HG03432 (cell line): ENCODE measurements at regions not wholly inside any gene's neighbourhood (a gene's known extent, or its start where the extent isn't known, plus 50 kb on each side); places are given as distances from the start of the nearest gene placed in this dataset.

Experiments
- ATAC-seq: cut with Tn5 transposase; IDR thresholded peaks from one replicate; pipeline ENCODE4 v1.9.1; 2021; ENCODE audit warnings: mild to moderate bottlenecking, moderate library complexity; ENCODE audit not compliant: unreplicated experiment

- no peak for ATAC-seq
These were observed 632.2 kb downstream of the SATB2 start for GRCh38 chr2:198825534-198825933.

GRCh38 chr2:198817536-198817935 lies 640.2 kb downstream of the SATB2 start:
- no peak for ATAC-seq

GRCh38 chr2:198815626-198816025 lies 642.1 kb downstream of the SATB2 start:
- ATAC-seq, result no peak

- ATAC-seq, result no peak
These were observed 646.5 kb downstream of the SATB2 start for GRCh38 chr2:198811198-198811597.

DNA sequence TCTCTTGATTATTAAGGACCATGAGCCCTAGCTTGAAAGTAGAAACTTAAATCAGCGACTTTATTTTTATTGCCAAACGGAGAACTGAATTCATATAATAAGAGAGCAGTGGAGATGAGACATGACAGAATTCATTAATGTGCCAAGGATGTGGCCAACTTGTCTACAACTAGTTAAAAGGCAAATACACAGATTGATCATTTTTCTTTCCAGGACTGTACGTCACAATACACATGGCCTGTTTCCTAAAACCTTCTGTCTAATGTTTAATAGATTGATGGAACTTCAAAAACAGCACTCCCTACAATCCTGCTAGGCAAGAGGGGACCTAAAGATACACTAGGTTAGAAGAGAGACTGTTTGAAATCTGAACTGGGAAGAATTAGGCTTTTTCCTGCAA lies 647.8 kb downstream of the SATB2 start:
- ATAC-seq, result no peak

DNA sequence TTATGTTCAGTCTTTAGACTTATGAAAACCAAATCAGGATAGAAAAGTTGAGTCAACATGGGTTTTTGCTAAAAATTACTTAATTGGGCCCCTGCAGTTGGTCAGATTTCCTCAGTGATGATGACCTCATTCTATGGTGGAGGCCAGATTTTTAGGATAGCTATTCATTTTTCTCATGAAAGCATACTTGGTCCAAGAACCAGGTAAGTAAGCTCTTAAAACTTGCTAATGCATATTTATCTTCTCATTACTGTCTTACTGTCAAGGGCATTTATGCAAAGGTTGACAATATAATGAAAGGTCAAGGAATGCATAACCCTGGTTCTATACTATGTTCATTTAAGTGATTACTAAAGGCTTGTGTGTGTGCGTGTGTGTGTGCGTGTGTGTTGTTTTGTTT lies 650.6 kb downstream of the SATB2 start:
- no peak for ATAC-seq

DNA sequence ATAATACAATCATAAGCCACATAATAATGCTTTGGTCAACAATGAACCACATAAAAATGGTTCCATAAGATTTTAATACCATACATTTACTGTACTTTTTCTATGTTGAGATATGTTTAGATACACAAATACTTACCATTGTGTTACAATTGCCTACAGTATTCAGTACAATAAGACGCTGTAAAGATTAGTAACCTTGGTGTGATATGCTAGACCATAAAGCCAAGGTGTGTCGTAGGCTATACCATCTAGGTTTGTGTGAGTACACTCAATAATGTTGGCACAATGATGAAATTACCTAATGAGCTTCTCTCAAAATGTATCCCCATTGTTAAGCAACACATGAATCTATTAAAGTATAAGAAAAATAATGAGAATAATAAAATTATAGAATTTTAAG lies 662.3 kb downstream of the SATB2 start:
- ATAC-seq, result no peak

- ATAC-seq, result no peak
These were observed 666.1 kb downstream of the SATB2 start for GRCh38 chr2:198791623-198792022.

- no peak for ATAC-seq
These were observed 669.1 kb downstream of the SATB2 start for GRCh38 chr2:198788676-198789075.

DNA sequence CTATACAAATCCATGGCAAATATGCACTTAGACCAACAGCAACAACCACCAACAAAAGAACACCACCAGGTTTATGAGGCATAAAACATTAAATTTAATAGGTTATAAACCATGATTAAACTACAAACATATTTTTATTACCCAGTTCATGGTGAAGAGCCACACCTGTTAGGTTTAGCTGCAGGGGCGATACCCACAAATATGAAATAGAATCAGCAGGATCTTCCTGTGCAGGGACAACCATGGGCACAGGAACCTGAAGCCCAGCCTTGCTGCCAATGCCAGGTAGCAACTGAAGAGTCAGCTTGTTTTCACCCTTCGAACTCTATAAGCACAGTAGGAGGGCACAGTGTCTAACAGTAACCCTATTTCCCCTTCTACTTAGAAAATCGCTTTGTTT lies 675.0 kb downstream of the SATB2 start:
- ATAC-seq, result no peak

DNA sequence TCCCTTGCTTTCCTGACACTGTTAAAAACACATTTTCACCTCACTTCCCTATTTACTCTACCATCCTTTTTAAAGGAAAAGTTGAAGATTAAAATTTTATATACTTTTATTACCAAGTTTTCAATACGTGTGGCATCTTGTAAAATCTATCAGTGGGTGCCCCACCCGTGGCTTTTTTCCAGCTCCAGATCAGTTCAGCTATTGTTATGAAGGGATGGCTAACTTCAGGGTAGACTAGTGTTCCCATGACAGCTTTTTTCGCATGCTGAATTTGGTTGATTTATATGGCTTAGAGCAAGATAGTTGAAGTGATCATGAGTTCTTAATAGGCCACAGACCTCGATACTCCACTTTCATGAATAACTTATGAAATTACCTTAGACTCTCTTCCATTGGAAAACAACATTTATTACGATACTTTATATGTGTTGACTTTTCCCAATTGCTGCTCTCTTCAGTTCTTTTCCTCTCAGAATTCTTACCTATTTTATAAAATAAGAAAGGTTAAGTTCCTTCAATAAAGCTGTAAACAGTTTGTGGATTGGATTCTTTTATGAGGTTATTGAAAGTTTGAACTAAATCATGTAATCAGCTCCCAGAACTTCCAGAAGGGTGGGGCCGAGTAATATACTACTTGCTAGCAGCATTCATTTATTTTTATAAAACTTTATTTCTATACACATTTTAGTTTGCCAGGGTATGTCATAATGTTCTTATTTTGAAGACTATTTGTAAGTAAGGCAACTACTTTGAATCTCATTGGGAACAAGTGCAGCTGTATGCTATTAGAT lies 680.9 kb downstream of the SATB2 start:
- ATAC-seq, result no peak

- no peak for ATAC-seq
These were observed 682.0 kb downstream of the SATB2 start for GRCh38 chr2:198775737-198776136.

DNA sequence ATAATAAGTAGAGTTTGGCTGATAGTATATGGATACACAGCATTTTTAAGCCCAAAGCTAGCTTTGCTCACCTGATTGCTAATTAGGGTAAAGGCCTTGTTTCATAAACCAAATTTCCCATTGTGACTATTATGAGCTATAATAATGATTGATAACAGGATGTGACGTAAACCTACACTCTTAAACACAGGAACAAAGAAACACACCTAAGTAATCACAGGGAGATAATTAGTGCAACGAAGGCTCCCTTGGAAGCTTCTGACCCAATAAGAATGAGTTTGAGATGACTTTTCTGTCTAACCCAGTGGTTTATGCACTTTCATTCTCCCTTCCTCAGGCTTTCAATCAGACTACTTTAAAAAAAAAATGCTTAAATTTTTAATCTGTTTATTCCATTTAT lies 683.2 kb downstream of the SATB2 start:
- no peak for ATAC-seq

GRCh38 chr2:198767694-198768093 lies 690.0 kb downstream of the SATB2 start:
- no peak for ATAC-seq

- ATAC-seq, result no peak
These were observed 693.9 kb downstream of the SATB2 start for GRCh38 chr2:198763793-198764192.

DNA sequence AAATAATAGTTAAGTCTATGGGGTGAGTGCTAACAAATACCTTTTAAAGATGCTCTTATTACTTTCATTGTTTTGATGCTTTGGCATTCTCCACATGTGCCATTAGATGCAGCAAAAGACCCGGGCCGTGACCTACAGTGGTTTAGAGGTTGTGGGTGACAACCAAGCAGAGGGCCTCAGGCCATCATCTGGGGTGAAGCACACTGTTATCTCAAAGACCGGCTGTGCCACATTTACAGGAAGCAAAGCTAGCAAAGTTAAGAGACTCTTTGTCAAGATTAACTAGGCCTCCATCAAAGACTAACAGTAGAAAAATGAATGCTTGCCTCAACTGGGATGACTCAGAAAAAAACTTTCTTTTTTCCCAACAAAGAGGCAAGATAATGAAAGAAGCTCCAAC lies 695.3 kb downstream of the SATB2 start:
- no peak for ATAC-seq

GRCh38 chr2:198757069-198757468 lies 700.7 kb downstream of the SATB2 start:
- ATAC-seq, result no peak

DNA sequence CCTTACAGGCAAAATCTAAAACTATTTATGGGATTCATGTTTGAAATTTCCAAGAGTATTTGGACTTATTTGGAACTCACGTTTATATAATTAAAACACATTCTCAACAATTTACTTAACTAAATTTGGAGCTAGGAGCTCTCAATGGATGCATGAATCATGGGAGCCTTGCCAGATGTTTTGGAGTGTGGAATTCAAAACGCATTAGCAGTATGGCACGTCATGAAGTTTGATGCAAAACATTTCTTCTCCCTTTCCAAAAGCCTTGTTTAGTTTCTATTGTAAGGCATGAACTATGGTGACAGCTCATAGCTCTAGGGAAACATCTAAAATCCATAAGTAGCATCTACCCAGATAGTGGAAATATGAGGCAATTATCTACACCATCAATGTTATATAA lies 701.6 kb downstream of the SATB2 start:
- ATAC-seq, result no peak

- no peak for ATAC-seq
These were observed 704.6 kb downstream of the SATB2 start for GRCh38 chr2:198753101-198753500.

DNA sequence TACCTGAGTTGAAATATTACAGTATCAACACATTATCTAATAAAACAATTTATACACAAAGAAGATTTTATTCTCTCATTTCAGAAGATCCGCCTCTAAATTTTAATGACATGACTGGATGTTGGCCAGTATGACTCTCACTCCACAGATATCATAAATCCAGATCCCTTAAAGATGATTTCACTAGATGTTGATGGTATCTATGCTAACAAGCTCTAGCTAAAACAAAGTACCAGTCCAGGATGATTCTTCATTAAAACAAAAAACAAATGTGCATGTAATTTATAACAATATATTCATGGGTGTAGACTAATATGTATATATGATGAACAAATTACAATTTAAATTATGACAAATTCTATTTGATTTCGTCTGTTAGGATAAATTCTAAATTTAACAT lies 708.4 kb downstream of the SATB2 start:
- ATAC-seq, result no peak

GRCh38 chr2:198731842-198732399 lies 725.8 kb downstream of the SATB2 start:
- no peak for ATAC-seq

- ATAC-seq, result no peak
These were observed 737.5 kb downstream of the SATB2 start for GRCh38 chr2:198720266-198720665.

DNA sequence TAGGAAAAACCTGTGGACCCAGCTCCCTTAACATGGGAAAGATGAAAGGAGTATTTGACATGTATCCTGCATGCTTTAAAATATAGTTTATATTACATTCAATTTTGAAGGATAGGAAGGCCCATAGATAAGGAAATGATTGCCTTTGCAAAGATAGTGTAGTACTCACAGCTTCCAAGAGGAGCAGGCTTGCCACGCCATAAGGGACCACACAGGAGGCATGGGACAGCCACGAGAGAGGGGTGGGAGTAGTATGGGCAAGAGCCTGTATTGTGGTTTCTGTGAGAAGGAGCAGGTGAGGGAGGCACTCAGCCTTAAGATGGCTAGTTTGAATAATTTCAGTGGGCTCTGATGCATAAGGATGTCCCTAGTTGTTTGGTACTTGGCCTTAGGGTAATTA lies 740.3 kb downstream of the SATB2 start:
- no peak for ATAC-seq
